Tongue (tissue), 1 donor: ENCODE measurements at regions not wholly inside any gene's neighbourhood (a gene's known extent, or its start where the extent isn't known, plus 50 kb on each side); places are given as distances from the start of the nearest gene placed in this dataset.

Experiments
- DNase-seq: peaks from one replicate; pipeline ENCODE4 v3.0.0-alpha.2; 2015

- DNase-seq, result no peak
These were observed 247.4 kb downstream of the PTEN start for GRCh38 chr10:88110822-88111221.

- no peak for DNase-seq
These were observed 247.9 kb downstream of the PTEN start for GRCh38 chr10:88111294-88111693.

GRCh38 chr10:88113232-88113631 lies 249.8 kb downstream of the PTEN start:
- no peak for DNase-seq

- no peak for DNase-seq
These were observed 250.3 kb downstream of the PTEN start for GRCh38 chr10:88113657-88114272.

GRCh38 chr10:88114368-88114767 lies 250.9 kb downstream of the PTEN start:
- peak; percentile 47 for DNase-seq

- DNase-seq, result peak; percentile 29
These were observed 252.0 kb downstream of the PTEN start for GRCh38 chr10:88115407-88115806.

GRCh38 chr10:88115968-88116367 lies 252.5 kb downstream of the PTEN start:
- no peak for DNase-seq

- no peak for DNase-seq
These were observed 253.1 kb downstream of the PTEN start for GRCh38 chr10:88116481-88116880.

GRCh38 chr10:88116971-88117626 lies 253.7 kb downstream of the PTEN start:
- no peak for DNase-seq

- no peak for DNase-seq
These were observed 254.6 kb downstream of the PTEN start for GRCh38 chr10:88117869-88118632.

GRCh38 chr10:88118729-88119128 lies 255.3 kb downstream of the PTEN start:
- no peak for DNase-seq

GRCh38 chr10:88119160-88119559 lies 255.7 kb downstream of the PTEN start:
- DNase-seq, result no peak

GRCh38 chr10:88120075-88120474 lies 256.6 kb downstream of the PTEN start:
- no peak for DNase-seq

- DNase-seq, result no peak
These were observed 257.3 kb downstream of the PTEN start for GRCh38 chr10:88120599-88121333.

GRCh38 chr10:88121361-88121760 lies 257.9 kb downstream of the PTEN start:
- peak; percentile 43 for DNase-seq

GRCh38 chr10:88122145-88122544 lies 258.7 kb downstream of the PTEN start:
- DNase-seq, result no peak

GRCh38 chr10:88122576-88122975 lies 259.2 kb downstream of the PTEN start:
- no peak for DNase-seq

- DNase-seq, result peak; percentile 41
These were observed 262.3 kb downstream of the PTEN start for GRCh38 chr10:88125766-88126165.

- no peak for DNase-seq
These were observed 263.3 kb downstream of the PTEN start for GRCh38 chr10:88126699-88127098.

GRCh38 chr10:88127269-88127668 lies 263.8 kb downstream of the PTEN start:
- no peak for DNase-seq

- DNase-seq, result no peak
These were observed 264.3 kb downstream of the PTEN start for GRCh38 chr10:88127766-88128165.

GRCh38 chr10:88129013-88129412 lies 265.6 kb downstream of the PTEN start:
- DNase-seq, result no peak

- no peak for DNase-seq
These were observed 267.5 kb downstream of the PTEN start for GRCh38 chr10:88130912-88131311.
